GM10248 (cell line): ENCODE measurements at regions not wholly inside any gene's neighbourhood (a gene's known extent, or its start where the extent isn't known, plus 50 kb on each side); places are given as distances from the start of the nearest gene placed in this dataset.

Experiments used
- CTCF ChIA-PET: fragments of 300-600 bp; sonication (Branson Sonifier 250); formaldehyde crosslinking; extraction: SDS; loops from one replicate; lab custom pipeline; 2021; ENCODE audit warnings: antibody characterized with exemption; lab: Yijun Ruan, JAX
- POLR2A ChIA-PET: fragments of 350-650 bp; sonication (Branson Sonifier 250); formaldehyde crosslinking; extraction: SDS; loops from one replicate; lab custom pipeline; 2020; ENCODE audit warnings: antibody characterized with exemption; lab: Yijun Ruan, JAX
- DNase-seq: peaks from one replicate; pipeline ENCODE4 v3.0.0; 2012; ENCODE audit errors: extremely low spot score
- TF ChIP-seq, protein P1 (sequence below): IDR thresholded peaks from 2 replicates; pipeline ENCODE4 v1.5.1; 2012; ENCODE audit warnings: mild to moderate bottlenecking, low read depth; ENCODE audit errors: extremely low read depth, missing control alignments, control extremely low read depth

- ChIA-PET CTCF (interaction anchor here (1.0 kb wide), 1 partner anchor 34 kb away, joined by 3 read pairs; no protein-coding TSS in a partner anchor), POLR2A (no interaction called here)
- TF ChIP-seq, protein P1, sequence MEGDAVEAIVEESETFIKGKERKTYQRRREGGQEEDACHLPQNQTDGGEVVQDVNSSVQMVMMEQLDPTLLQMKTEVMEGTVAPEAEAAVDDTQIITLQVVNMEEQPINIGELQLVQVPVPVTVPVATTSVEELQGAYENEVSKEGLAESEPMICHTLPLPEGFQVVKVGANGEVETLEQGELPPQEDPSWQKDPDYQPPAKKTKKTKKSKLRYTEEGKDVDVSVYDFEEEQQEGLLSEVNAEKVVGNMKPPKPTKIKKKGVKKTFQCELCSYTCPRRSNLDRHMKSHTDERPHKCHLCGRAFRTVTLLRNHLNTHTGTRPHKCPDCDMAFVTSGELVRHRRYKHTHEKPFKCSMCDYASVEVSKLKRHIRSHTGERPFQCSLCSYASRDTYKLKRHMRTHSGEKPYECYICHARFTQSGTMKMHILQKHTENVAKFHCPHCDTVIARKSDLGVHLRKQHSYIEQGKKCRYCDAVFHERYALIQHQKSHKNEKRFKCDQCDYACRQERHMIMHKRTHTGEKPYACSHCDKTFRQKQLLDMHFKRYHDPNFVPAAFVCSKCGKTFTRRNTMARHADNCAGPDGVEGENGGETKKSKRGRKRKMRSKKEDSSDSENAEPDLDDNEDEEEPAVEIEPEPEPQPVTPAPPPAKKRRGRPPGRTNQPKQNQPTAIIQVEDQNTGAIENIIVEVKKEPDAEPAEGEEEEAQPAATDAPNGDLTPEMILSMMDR = no peak
- DNase-seq = no peak
These were observed 98.8 kb downstream of the GCNT1 start for GRCh38 chr9:76557674-76558225.

- CTCF ChIA-PET = interaction anchor here (1.0 to 1.1 kb wide), 2 partner anchors 11 to 35 kb away, joined by 3 read pairs; no protein-coding TSS in a partner anchor
- DNase-seq = no peak
- POLR2A ChIA-PET = no interaction called here
- TF ChIP-seq, protein P1 = no peak
These were observed 99.5 kb downstream of the GCNT1 start for GRCh38 chr9:76558465-76558864.

DNA sequence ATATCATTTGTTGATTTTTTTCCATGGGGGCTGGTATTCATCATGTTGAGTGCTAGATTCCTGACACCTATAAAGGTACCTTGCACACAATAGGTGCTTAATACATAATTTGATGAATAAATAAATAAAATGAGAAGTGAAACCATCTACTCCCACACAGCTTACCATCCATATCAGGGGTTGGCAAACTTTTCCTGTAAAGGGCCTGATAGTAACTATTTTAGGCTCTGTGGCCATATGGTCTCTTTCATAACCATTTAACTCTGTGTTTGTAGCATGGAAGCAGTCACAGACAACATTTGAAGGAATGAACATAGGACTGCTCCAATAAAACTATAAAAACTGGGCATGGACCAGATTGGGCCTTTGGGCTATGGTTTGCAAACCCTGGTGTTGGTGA is 100.3 kb downstream of the GCNT1 start:
- no peak for DNase-seq
- ChIA-PET CTCF (interaction anchor here (1.1 kb wide), 1 partner anchor 12 kb away, joined by 3 read pairs; no protein-coding TSS in a partner anchor), POLR2A (no interaction called here)
- TF ChIP-seq, protein P1 = no peak

DNA sequence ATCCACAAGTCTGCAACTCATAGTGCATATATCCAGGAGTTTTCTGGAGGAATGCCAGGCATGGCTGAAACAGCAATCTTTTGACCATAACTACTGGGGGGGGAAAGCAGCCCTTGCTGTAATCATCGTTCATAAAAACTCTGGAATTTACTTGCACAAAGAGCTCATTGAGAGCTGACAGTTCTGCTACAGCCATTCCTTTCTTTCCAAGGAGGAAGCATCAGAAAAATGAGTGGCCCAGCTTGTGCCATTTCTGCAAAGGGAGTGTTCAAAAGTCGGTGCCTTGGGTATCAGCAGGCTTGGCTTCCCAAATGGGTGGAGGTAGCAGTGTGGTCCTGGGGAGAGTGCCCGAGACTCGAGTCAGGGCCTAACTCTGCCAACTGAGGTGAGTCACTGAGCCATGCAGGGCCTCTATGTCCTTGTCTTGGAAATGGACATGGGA is 101.5 kb downstream of the GCNT1 start:
- ChIA-PET CTCF (no interaction called here), POLR2A (no interaction called here)
- DNase-seq = no peak
- TF ChIP-seq, protein P1 = no peak

GRCh38 chr9:76561050-76561713 is 102.2 kb downstream of the GCNT1 start:
- POLR2A ChIA-PET = no interaction called here
- CTCF ChIA-PET = no interaction called here

More at GRCh38 chr9:76561050-76561713, 102.2 kb downstream of the GCNT1 start:
- no peak for DNase-seq
- TF ChIP-seq, protein P1 = no peak
